ENCODE measurements at regions not wholly inside any gene's neighbourhood (a gene's known extent, or its start where the extent isn't known, plus 50 kb on each side); places are given as distances from the start of the nearest gene placed in this dataset.

DNA sequence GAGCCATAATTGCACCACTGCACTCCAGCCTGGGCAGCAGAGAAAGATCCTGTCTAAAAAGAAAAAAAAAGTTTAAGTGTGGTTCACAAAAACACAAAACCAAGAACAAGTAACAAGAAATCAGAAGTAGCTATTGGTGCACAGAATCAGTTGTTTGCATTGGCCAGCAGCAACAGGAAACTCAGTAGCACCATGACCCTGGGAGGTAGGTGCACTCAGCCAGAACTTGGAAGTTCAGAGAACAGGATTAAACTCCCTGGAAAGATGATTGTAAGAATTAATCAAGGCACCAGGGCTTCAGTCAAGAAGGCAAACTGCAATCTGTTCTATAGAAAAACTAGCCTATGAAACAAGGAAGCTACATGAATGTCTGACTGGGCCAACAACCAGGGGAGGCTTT lies 267.9 kb downstream of the COL12A1 start:
- TF ChIP-seq EZH2 (conservative IDR thresholded peaks at IDR 0.05; ENCODE audit: low read depth, low read length) = no peak
- TF ChIP-seq ZFP82 (CRISPR knock-in tag; IDR thresholded peaks at IDR 0.05; ENCODE audit: borderline replicate concordance) = no peak
- TF ChIP-seq ZNF24 (IDR thresholded peaks at IDR 0.05) = no peak
- no peak for TF ChIP-seq FOXA1 (IDR thresholded peaks at IDR 0.05)
- TF ChIP-seq FOXA1 (CRISPR knock-in tag; IDR thresholded peaks at IDR 0.05) = no peak
- no peak for TF ChIP-seq PAF1 (CRISPR knock-in tag; IDR thresholded peaks at IDR 0.05)
- no peak for TF ChIP-seq EP300 (IDR thresholded peaks at IDR 0.05; ENCODE audit: low read depth in 2 of 2, low read length in 2 of 2)
- no peak for TF ChIP-seq EP300 (CRISPR knock-in tag; IDR thresholded peaks at IDR 0.05; ENCODE audit: borderline replicate concordance)

Measured in HepG2 (cell line).